ENCODE measurements at regions not wholly inside any gene's neighbourhood (a gene's known extent, or its start where the extent isn't known, plus 50 kb on each side); places are given as distances from the start of the nearest gene placed in this dataset.

DNA sequence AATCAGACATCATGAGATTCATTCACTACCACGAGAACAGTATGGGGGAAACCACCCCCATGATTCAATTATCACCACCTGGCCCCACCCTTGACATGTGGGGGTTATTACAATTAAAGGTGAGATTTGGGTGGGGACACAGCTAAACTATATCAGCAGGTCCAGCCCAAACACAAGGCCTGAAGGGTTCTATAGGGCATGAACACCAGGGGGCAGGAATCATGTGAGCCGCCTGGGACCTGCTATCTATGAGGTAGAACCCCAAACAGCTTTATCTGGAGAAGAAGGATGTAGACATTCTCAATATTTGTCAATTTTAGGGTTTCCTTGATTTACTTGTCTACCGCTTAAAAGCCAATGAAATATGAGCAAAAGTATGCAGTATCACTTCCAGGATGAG, 294.9 kb upstream of the DEPDC1 start:
- FAIRE-seq (no peak), DNase-seq (ENCODE audit: insufficient read length) (no peak)
- TF ChIP-seq TAF1 (IDR thresholded peaks at IDR 0.05; ENCODE audit: borderline replicate concordance, low read depth, low read length) (no peak), POLR2A (IDR thresholded peaks at IDR 0.05; ENCODE audit: low read depth, low read length) (no peak), POLR2AphosphoS5 (IDR thresholded peaks at IDR 0.05; ENCODE audit: low read depth, low read length) (no peak)

GRCh38 chr1:68795956-68796355, 299.1 kb upstream of the DEPDC1 start:
- no peak for FAIRE-seq
- TF ChIP-seq POLR2AphosphoS5 (IDR thresholded peaks at IDR 0.05; ENCODE audit: low read depth, low read length) (no peak), POLR2A (IDR thresholded peaks at IDR 0.05; ENCODE audit: low read depth, low read length) (no peak), TAF1 (IDR thresholded peaks at IDR 0.05; ENCODE audit: borderline replicate concordance, low read depth, low read length) (no peak)
- DNase-seq (ENCODE audit: insufficient read length), result no peak

DNA sequence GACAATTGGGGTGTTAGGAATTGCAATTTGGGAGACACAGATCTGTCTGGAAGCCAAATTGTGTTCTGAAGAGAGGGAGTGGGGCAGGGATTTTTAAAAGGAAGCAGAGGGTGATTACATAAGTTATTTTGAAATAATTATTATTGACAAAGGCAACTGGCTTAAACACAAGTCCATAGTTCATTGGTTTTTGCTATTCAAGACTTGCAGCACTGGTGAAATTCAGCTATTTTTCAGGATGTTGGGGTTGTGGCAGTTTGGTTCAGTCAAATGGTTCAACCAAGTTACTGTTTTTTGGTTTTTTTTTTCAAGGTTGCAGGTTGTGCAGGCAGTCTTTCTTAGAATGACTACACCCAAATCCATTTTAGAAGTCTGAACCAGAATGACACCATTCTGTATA, 300.0 kb upstream of the DEPDC1 start:
- FAIRE-seq (no peak), DNase-seq (ENCODE audit: insufficient read length) (no peak)
- TF ChIP-seq TAF1 (IDR thresholded peaks at IDR 0.05; ENCODE audit: borderline replicate concordance, low read depth, low read length) (no peak), POLR2AphosphoS5 (IDR thresholded peaks at IDR 0.05; ENCODE audit: low read depth, low read length) (no peak), POLR2A (IDR thresholded peaks at IDR 0.05; ENCODE audit: low read depth, low read length) (no peak)

- TF ChIP-seq TAF1 (IDR thresholded peaks at IDR 0.05; ENCODE audit: borderline replicate concordance, low read depth, low read length) (no peak), POLR2AphosphoS5 (IDR thresholded peaks at IDR 0.05; ENCODE audit: low read depth, low read length) (no peak), POLR2A (IDR thresholded peaks at IDR 0.05; ENCODE audit: low read depth, low read length) (no peak)
- DNase-seq (ENCODE audit: insufficient read length), result no peak
- FAIRE-seq, result no peak
Measured at GRCh38 chr1:68798071-68798470, 301.2 kb upstream of the DEPDC1 start.

DNA sequence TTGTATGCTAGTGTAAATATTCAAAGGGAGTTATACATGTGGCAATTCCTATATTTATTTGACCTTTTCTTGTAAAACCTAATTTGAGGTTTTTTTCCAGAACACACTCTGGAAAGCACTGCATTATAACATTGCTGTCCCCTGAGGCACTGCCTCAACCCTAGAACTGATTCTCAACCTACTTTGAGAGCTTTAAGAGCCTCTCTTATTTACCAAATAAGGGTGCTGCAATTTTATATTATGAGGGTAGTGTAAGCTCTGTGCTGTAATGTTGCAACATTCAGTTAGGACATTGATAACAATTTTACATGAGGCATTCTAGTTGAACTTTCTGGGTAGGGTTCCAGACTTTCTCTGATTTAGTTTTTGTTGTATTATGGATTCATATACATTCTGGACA, 302.2 kb upstream of the DEPDC1 start:
- FAIRE-seq (no peak), DNase-seq (ENCODE audit: insufficient read length) (no peak)
- no peak for TF ChIP-seq TAF1 (IDR thresholded peaks at IDR 0.05; ENCODE audit: borderline replicate concordance, low read depth, low read length)
- no peak for TF ChIP-seq POLR2AphosphoS5 (IDR thresholded peaks at IDR 0.05; ENCODE audit: low read depth, low read length)
- no peak for TF ChIP-seq POLR2A (IDR thresholded peaks at IDR 0.05; ENCODE audit: low read depth, low read length)

DNA sequence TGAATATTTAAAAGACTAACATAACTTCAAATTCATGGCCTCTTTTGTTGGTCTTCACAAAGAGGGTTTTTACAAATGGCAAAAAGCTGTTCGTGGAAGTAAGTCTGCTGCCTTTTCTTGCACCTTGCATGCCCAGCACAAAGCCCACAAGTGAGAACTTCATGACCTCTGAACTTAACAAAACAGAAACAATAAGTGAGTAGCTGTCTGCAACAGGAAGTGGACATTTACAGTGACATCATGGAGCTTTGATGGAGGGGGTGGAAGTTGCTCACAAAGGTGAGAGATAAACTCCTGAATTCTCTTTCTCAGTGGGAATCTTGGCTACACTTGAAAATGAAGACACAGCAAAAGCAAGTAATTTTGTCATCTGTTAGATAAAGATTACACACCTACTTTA, 303.3 kb upstream of the DEPDC1 start:
- no peak for TF ChIP-seq TAF1 (IDR thresholded peaks at IDR 0.05; ENCODE audit: borderline replicate concordance, low read depth, low read length)
- TF ChIP-seq POLR2A (IDR thresholded peaks at IDR 0.05; ENCODE audit: low read depth, low read length), result no peak
- TF ChIP-seq POLR2AphosphoS5 (IDR thresholded peaks at IDR 0.05; ENCODE audit: low read depth, low read length), result no peak

GRCh38 chr1:68801440-68801839, 304.6 kb upstream of the DEPDC1 start:
- DNase-seq (ENCODE audit: insufficient read length) (no peak), FAIRE-seq (no peak)
- TF ChIP-seq POLR2A (IDR thresholded peaks at IDR 0.05; ENCODE audit: low read depth, low read length), result no peak
- no peak for TF ChIP-seq TAF1 (IDR thresholded peaks at IDR 0.05; ENCODE audit: borderline replicate concordance, low read depth, low read length)
- no peak for TF ChIP-seq POLR2AphosphoS5 (IDR thresholded peaks at IDR 0.05; ENCODE audit: low read depth, low read length)

More for the DNA sequence above, 303.3 kb upstream of the DEPDC1 start:
- DNase-seq (ENCODE audit: insufficient read length) (no peak), FAIRE-seq (no peak)

GRCh38 chr1:68805097-68805641, 308.3 kb upstream of the DEPDC1 start:
- TF ChIP-seq POLR2AphosphoS5 (IDR thresholded peaks at IDR 0.05; ENCODE audit: low read depth, low read length) (no peak), TAF1 (IDR thresholded peaks at IDR 0.05; ENCODE audit: borderline replicate concordance, low read depth, low read length) (no peak), POLR2A (IDR thresholded peaks at IDR 0.05; ENCODE audit: low read depth, low read length) (no peak)
- FAIRE-seq (no peak), DNase-seq (ENCODE audit: insufficient read length) (no peak)

DNA sequence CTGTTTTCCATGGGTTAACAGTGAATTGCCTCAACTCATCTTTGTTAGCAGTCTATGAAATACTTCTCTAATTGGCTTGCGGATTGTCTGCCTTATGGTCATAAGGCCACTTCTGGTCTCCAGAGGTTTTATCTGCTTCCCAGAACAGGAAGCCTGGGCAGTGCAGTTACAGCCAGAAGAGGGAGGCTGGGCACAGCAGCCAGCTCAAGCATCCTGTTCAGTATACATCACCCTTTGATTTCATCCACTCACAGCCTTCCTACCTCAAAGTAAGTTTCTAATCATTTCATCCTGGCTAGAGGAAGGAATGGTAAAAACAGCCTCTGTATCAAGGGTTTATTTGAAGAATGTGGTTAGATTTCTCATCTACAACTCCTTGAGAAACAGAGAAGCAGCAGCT, 311.5 kb upstream of the DEPDC1 start:
- DNase-seq (ENCODE audit: insufficient read length) (no peak), FAIRE-seq (no peak)
- TF ChIP-seq POLR2A (IDR thresholded peaks at IDR 0.05; ENCODE audit: low read depth, low read length) (no peak), POLR2AphosphoS5 (IDR thresholded peaks at IDR 0.05; ENCODE audit: low read depth, low read length) (no peak), TAF1 (IDR thresholded peaks at IDR 0.05; ENCODE audit: borderline replicate concordance, low read depth, low read length) (no peak)

DNA sequence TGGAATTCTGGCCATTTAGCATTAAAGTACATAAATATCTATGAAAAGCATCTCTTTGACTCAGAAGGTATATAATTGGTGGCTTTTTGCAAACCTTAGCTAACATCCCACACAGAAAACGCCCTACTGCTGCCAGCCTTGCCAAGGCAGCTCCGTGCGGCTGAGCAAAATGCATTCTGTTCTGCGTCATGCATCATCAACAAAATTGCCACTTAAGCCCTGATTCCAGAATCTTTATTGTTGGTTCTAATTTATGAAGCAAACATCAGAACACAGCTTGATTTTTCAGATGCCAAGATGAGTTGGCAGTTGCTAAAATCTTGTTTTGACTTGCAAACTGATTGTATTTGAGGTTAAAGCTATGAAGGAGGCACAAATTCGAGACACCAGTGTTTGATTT, 314.9 kb upstream of the DEPDC1 start:
- no peak for FAIRE-seq
- TF ChIP-seq POLR2A (IDR thresholded peaks at IDR 0.05; ENCODE audit: low read depth, low read length), result no peak
- TF ChIP-seq TAF1 (IDR thresholded peaks at IDR 0.05; ENCODE audit: borderline replicate concordance, low read depth, low read length), result no peak
- TF ChIP-seq POLR2AphosphoS5 (IDR thresholded peaks at IDR 0.05; ENCODE audit: low read depth, low read length), result no peak
- no peak for DNase-seq (ENCODE audit: insufficient read length)

- DNase-seq (ENCODE audit: insufficient read length), result no peak
- no peak for FAIRE-seq
- TF ChIP-seq POLR2AphosphoS5 (IDR thresholded peaks at IDR 0.05; ENCODE audit: low read depth, low read length) (no peak), POLR2A (IDR thresholded peaks at IDR 0.05; ENCODE audit: low read depth, low read length) (no peak), TAF1 (IDR thresholded peaks at IDR 0.05; ENCODE audit: borderline replicate concordance, low read depth, low read length) (no peak)
Measured at GRCh38 chr1:68812333-68812732, 315.5 kb upstream of the DEPDC1 start.

DNA sequence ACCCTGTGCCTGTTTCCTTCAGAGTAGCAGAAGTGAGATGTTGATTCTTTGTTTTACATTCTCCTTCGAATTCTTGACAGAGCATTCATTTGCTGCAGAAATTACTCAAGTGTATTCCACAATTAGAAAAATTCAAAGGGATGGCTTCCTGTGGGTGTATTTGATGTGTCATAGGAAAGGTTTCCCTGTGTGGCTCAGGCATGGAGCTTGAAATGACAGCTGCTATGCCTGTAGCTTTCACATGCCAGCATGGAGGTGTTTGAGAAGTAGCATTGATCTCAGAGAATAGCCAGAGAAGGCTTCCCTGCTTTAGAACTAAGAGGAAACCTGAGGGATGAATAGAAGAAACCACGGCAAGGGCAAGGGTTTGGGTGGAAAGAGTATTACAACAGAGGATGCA, 317.2 kb upstream of the DEPDC1 start:
- DNase-seq (ENCODE audit: insufficient read length) (no peak), FAIRE-seq (no peak)
- TF ChIP-seq TAF1 (IDR thresholded peaks at IDR 0.05; ENCODE audit: borderline replicate concordance, low read depth, low read length), result no peak
- no peak for TF ChIP-seq POLR2A (IDR thresholded peaks at IDR 0.05; ENCODE audit: low read depth, low read length)
- TF ChIP-seq POLR2AphosphoS5 (IDR thresholded peaks at IDR 0.05; ENCODE audit: low read depth, low read length), result no peak

Measured in GM12892 (cell line).